ENCODE measurements at regions not wholly inside any gene's neighbourhood (a gene's known extent, or its start where the extent isn't known, plus 50 kb on each side); places are given as distances from the start of the nearest gene placed in this dataset.

DNA sequence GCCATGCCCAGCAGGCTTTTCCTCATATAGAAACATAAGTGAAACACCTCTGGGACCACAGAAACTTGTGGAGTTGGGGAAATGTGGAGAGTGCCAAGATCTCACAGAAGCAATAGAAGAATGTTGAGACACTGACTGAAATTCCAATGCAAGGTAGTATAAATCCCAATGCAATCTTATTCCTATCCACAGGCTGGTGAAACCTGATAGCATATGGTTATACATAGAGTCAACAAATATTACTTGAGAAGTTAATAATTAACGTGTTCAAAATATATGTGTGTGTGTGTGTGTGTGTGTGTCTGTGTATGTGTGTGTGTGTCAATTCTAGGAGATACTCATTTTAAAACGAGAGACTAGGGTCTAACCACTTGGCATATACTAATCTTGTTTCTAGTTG lies 776.8 kb upstream of the ACVR2A start (continued):
- TF ChIP-seq, protein P1, sequence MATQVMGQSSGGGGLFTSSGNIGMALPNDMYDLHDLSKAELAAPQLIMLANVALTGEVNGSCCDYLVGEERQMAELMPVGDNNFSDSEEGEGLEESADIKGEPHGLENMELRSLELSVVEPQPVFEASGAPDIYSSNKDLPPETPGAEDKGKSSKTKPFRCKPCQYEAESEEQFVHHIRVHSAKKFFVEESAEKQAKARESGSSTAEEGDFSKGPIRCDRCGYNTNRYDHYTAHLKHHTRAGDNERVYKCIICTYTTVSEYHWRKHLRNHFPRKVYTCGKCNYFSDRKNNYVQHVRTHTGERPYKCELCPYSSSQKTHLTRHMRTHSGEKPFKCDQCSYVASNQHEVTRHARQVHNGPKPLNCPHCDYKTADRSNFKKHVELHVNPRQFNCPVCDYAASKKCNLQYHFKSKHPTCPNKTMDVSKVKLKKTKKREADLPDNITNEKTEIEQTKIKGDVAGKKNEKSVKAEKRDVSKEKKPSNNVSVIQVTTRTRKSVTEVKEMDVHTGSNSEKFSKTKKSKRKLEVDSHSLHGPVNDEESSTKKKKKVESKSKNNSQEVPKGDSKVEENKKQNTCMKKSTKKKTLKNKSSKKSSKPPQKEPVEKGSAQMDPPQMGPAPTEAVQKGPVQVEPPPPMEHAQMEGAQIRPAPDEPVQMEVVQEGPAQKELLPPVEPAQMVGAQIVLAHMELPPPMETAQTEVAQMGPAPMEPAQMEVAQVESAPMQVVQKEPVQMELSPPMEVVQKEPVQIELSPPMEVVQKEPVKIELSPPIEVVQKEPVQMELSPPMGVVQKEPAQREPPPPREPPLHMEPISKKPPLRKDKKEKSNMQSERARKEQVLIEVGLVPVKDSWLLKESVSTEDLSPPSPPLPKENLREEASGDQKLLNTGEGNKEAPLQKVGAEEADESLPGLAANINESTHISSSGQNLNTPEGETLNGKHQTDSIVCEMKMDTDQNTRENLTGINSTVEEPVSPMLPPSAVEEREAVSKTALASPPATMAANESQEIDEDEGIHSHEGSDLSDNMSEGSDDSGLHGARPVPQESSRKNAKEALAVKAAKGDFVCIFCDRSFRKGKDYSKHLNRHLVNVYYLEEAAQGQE (IDR thresholded peaks at IDR 0.05; ENCODE audit: unreplicated experiment), result no peak
- TF ChIP-seq STAT1 (IDR thresholded peaks at IDR 0.05; ENCODE audit: unreplicated experiment) (no peak), CREB1 (CRISPR knock-in tag; IDR thresholded peaks at IDR 0.05; ENCODE audit: low read depth) (no peak), JUNB (IDR thresholded peaks at IDR 0.05; ENCODE audit: unreplicated experiment) (no peak), POLR2AphosphoS5 (IDR thresholded peaks at IDR 0.05; ENCODE audit: low read depth) (no peak)

DNA sequence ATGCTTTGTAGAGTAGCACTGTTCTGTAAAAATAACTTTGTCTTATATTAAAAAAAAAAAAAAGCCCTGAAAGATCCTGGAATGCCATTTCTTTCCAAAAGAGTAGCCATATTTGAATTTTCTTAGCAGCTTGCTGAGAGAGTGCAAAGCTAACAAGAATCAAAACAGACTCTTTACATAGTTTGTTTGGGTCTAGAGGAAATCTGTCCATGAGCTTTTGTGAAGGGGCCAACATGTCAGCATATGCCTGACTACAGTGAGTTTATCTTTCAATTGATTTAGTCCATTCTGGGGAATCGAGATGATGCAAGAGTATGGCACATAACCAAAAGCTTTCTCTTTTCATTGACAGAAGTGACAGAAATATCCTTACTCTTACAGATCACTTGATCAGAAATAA lies 777.7 kb upstream of the ACVR2A start:
- TF ChIP-seq ZNF331 (CRISPR knock-in tag; IDR thresholded peaks at IDR 0.05; ENCODE audit: low read depth), result no peak
- TF ChIP-seq, protein P2, sequence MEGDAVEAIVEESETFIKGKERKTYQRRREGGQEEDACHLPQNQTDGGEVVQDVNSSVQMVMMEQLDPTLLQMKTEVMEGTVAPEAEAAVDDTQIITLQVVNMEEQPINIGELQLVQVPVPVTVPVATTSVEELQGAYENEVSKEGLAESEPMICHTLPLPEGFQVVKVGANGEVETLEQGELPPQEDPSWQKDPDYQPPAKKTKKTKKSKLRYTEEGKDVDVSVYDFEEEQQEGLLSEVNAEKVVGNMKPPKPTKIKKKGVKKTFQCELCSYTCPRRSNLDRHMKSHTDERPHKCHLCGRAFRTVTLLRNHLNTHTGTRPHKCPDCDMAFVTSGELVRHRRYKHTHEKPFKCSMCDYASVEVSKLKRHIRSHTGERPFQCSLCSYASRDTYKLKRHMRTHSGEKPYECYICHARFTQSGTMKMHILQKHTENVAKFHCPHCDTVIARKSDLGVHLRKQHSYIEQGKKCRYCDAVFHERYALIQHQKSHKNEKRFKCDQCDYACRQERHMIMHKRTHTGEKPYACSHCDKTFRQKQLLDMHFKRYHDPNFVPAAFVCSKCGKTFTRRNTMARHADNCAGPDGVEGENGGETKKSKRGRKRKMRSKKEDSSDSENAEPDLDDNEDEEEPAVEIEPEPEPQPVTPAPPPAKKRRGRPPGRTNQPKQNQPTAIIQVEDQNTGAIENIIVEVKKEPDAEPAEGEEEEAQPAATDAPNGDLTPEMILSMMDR (conservative IDR thresholded peaks at IDR 0.05; ENCODE audit: low read depth in 2 of 2), result no peak
- TF ChIP-seq STAT1 (IDR thresholded peaks at IDR 0.05; ENCODE audit: unreplicated experiment), result no peak
- no peak for TF ChIP-seq ZNF114 (CRISPR knock-in tag; IDR thresholded peaks at IDR 0.05)
- no peak for TF ChIP-seq POLR2AphosphoS5 (IDR thresholded peaks at IDR 0.05; ENCODE audit: low read depth)
- TF ChIP-seq EZH2 (IDR thresholded peaks at IDR 0.05; ENCODE audit: low read depth, unreplicated experiment), result no peak
- TF ChIP-seq EZH2phosphoT487 (IDR thresholded peaks at IDR 0.05; ENCODE audit: unreplicated experiment), result no peak

More for the DNA sequence above, 777.7 kb upstream of the ACVR2A start:
- H3K4me3 Mint-ChIP-seq, result no peak overlapping the region
- no peaks in the 10 kb centered on the region for H3K4me1 ChIP-seq (ENCODE audit: insufficient read depth)
- H3K27me3 Mint-ChIP-seq (ENCODE audit: insufficient read depth, low read depth, poor library complexity), result no peaks in the 10 kb centered on the region
- H4K20me1 ChIP-seq (replicated peaks; ENCODE audit: insufficient read depth), result no peaks in the 10 kb centered on the region
- 0 out of 2 replicates have a peak, but pooled peaks cover 15% of the 10 kb centered on the region for H3K9me2 ChIP-seq (ENCODE audit: insufficient read depth)
- no peak overlapping the region for H3K4me2 ChIP-seq
- H3K36me3 Mint-ChIP-seq (ENCODE audit: low read depth), result peaks cover 8% of the 10 kb centered on the region; the same call in 1 of the 3 replicates
- H3K36me3 ChIP-seq (ENCODE audit: insufficient read depth), result no peaks in the 10 kb centered on the region
- H3K4me1 Mint-ChIP-seq, result no peaks in the 10 kb centered on the region
- DNase-seq (ENCODE audit: low spot score), result no peak
- no peaks in the 10 kb centered on the region for H3K79me2 ChIP-seq (replicated peaks; ENCODE audit: insufficient read depth)
- no peaks in the 10 kb centered on the region for H3F3A ChIP-seq (replicated peaks; ENCODE audit: low read depth)
- peaks cover 14% of the 10 kb centered on the region; the same call in 2 of the 3 replicates for H3K9me3 Mint-ChIP-seq
- H3K27me3 ChIP-seq (ENCODE audit: insufficient read depth), result no peaks in the 10 kb centered on the region
- no peak overlapping the region for H3K27ac ChIP-seq (ENCODE audit: low read depth)
- H2AFZ ChIP-seq, result no peak overlapping the region
- no peak for ATAC-seq
- no peak overlapping the region for H3K27ac Mint-ChIP-seq
- no peak overlapping the region for H3K4me3 ChIP-seq

Data from GM23338 (cell line).